ENCODE measurements at regions not wholly inside any gene's neighbourhood (a gene's known extent, or its start where the extent isn't known, plus 50 kb on each side); places are given as distances from the start of the nearest gene placed in this dataset.

DNA sequence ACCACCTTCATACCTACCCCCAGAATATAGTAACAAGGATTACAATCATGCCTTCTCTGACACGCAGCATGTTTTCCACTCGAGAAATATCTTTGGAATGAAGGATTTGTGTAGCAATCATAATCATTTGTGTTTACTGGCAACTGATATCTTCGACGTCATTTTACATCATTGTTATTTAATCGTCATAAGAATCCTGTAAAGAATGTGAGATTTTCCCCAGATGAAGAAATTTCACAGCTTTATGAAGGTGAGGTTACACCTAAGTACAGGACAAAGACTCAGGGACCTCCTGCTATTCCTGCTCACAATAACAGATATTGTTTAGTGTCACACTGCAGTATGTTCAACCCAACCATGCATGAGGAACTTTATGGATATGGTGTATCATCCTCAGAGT is 198.2 kb upstream of the LDB2 start:
- TF ChIP-seq, protein P1, sequence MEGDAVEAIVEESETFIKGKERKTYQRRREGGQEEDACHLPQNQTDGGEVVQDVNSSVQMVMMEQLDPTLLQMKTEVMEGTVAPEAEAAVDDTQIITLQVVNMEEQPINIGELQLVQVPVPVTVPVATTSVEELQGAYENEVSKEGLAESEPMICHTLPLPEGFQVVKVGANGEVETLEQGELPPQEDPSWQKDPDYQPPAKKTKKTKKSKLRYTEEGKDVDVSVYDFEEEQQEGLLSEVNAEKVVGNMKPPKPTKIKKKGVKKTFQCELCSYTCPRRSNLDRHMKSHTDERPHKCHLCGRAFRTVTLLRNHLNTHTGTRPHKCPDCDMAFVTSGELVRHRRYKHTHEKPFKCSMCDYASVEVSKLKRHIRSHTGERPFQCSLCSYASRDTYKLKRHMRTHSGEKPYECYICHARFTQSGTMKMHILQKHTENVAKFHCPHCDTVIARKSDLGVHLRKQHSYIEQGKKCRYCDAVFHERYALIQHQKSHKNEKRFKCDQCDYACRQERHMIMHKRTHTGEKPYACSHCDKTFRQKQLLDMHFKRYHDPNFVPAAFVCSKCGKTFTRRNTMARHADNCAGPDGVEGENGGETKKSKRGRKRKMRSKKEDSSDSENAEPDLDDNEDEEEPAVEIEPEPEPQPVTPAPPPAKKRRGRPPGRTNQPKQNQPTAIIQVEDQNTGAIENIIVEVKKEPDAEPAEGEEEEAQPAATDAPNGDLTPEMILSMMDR (IDR thresholded peaks at IDR 0.05): no peak
- Mint-ChIP-seq H3K9me3 (no peaks in the 10 kb centered on the region), H3K27ac (no peak overlapping the region), H3K36me3 (no peaks in the 10 kb centered on the region), H3K27me3 (ENCODE audit: low read depth in 2 of 2) (peaks cover 0 to 6% of the 10 kb centered on the region in 2 donors), H3K4me1 (peaks cover 12 to 16% of the 10 kb centered on the region in 2 donors), H3K4me3 (no peak overlapping the region)
- Histone ChIP-seq H3K27ac (ENCODE audit: low read length) (no peak overlapping the region), H3K27me3 (ENCODE audit: control insufficient read depth, insufficient read depth, low read length) (no peaks in the 10 kb centered on the region), H3K4me3 (ENCODE audit: low read length) (no peak overlapping the region), H3K4me1 (ENCODE audit: control insufficient read depth, insufficient read depth, low read length) (peaks cover 25% of the 10 kb centered on the region), H3K36me3 (ENCODE audit: control insufficient read depth, insufficient read depth, low read length) (no peaks in the 10 kb centered on the region), H3K9me3 (ENCODE audit: control insufficient read depth, insufficient read depth, low read length) (no peaks in the 10 kb centered on the region)
- intact Hi-C loops (cut with micrococcal nuclease): no loop called here
- DNase-seq (no peak), ATAC-seq (no peak)
- WGBS (ENCODE audit: insufficient coverage): 94% methylated on average over 5 of the region's 5 CpGs

DNA sequence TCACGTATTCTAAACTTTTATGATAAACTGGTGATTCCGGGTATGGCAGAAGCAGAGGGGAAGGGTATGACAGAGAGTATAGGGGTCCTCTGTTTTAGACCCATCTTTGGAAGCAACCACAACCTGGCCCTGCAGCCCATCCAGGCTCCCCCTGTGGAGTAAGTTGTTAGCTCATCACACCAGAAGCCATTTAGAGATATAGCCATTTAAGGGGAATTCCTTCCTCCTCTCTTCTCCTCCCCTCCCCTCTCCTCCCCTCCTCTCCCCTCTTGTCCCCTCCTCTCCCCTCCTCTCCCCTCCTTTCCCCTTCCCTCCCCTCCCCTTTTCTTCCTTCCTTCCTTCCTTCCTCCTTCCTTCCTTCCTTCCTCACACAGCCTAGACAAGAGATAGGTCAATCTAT is 197.3 kb upstream of the LDB2 start:
- intact Hi-C loops (cut with micrococcal nuclease): no loop called here
- peaks cover 25% of the 10 kb centered on the region for H3K4me1 ChIP-seq (ENCODE audit: control insufficient read depth, insufficient read depth, low read length)
- no peaks in the 10 kb centered on the region for H3K36me3 ChIP-seq (ENCODE audit: control insufficient read depth, insufficient read depth, low read length)
- peaks cover 12 to 16% of the 10 kb centered on the region in 2 donors for H3K4me1 Mint-ChIP-seq
- H3K4me3 ChIP-seq (ENCODE audit: low read length): no peak overlapping the region
- no peak for ATAC-seq
- H3K9me3 Mint-ChIP-seq: no peaks in the 10 kb centered on the region
- H3K4me3 Mint-ChIP-seq: no peak overlapping the region
- 89% methylated on average over 2 of the region's 2 CpGs for WGBS (ENCODE audit: insufficient coverage)
- TF ChIP-seq, protein P1 (IDR thresholded peaks at IDR 0.05): no peak
- no peak overlapping the region for H3K27ac ChIP-seq (ENCODE audit: low read length)
- H3K27me3 Mint-ChIP-seq (ENCODE audit: low read depth in 2 of 2): peaks cover 0 to 6% of the 10 kb centered on the region in 2 donors
- H3K9me3 ChIP-seq (ENCODE audit: control insufficient read depth, insufficient read depth, low read length): no peaks in the 10 kb centered on the region
- no peak for DNase-seq
- H3K36me3 Mint-ChIP-seq: no peaks in the 10 kb centered on the region
- H3K27me3 ChIP-seq (ENCODE audit: control insufficient read depth, insufficient read depth, low read length): no peaks in the 10 kb centered on the region
- no peak overlapping the region for H3K27ac Mint-ChIP-seq

DNA sequence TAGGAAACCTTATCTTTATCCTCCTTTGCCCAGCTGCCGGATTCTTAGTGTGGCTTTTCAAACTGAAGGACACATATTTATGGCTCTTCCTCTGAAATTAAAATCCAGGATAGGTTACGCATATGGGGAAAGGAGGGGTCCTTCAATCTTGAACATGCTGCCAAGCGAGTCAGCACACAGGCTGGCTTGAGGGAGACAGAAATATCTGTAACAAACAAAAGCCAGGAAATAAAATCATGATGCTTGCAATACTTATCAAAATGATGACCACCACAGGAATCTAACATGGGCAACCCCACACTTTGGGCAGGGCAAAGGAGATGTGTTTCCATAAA is 196.4 kb upstream of the LDB2 start:
- H3K27ac ChIP-seq (ENCODE audit: low read length): no peak overlapping the region
- ATAC-seq (no peak), DNase-seq (no peak)
- H3K9me3 ChIP-seq (ENCODE audit: control insufficient read depth, insufficient read depth, low read length): no peaks in the 10 kb centered on the region
- WGBS (ENCODE audit: insufficient coverage): 10% methylated on average over 3 of the region's 3 CpGs
- Mint-ChIP-seq H3K36me3 (no peaks in the 10 kb centered on the region), H3K4me3 (no peak overlapping the region), H3K27me3 (ENCODE audit: low read depth in 2 of 2) (peaks cover 0 to 6% of the 10 kb centered on the region in 2 donors), H3K9me3 (no peaks in the 10 kb centered on the region), H3K27ac (no peak overlapping the region), H3K4me1 (peaks cover 12 to 16% of the 10 kb centered on the region in 2 donors)
- TF ChIP-seq, protein P1 (IDR thresholded peaks at IDR 0.05): no peak
- H3K4me3 ChIP-seq (ENCODE audit: low read length): no peak overlapping the region
- intact Hi-C loops (cut with micrococcal nuclease): no loop called here
- peaks cover 25% of the 10 kb centered on the region for H3K4me1 ChIP-seq (ENCODE audit: control insufficient read depth, insufficient read depth, low read length)
- no peaks in the 10 kb centered on the region for H3K36me3 ChIP-seq (ENCODE audit: control insufficient read depth, insufficient read depth, low read length)
- H3K27me3 ChIP-seq (ENCODE audit: control insufficient read depth, insufficient read depth, low read length): no peaks in the 10 kb centered on the region

DNA sequence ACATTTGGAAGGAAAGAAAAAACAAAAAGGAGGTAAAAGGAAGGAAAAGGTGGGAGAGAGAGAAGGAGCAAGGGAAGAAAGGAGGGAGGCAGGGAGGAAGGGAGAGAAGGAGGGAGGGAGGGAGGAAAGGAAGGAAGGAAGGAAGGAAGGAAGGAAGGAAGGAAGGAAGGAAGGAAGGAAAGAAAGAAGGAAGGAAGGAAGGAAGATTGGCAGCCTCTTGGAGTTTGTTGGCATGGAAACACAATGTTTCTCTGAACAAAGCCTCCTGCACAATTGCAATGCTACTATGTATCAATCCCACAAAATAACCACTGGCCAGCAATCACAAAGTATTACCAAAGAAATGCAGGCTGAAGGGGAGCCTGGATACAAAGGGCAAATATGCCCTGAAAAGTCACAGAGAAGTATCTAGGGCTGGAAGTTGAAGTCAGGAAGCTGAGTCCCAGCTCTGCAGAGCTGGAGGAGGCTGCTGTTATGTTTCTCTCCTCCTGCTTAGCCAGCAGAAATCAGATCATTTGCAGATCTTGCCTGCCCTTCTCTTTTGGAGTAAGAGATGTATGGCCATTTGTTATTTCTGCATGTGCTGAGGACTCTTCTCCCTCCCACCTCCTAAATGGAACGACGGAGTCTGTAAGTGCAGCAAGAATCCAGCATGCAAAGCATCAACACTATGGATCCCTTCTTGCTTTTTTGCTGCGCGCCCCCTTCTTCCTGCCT is 195.9 kb upstream of the LDB2 start:
- Mint-ChIP-seq H3K4me1 (peaks cover 12 to 16% of the 10 kb centered on the region in 2 donors), H3K36me3 (no peaks in the 10 kb centered on the region), H3K27me3 (ENCODE audit: low read depth in 2 of 2) (peaks cover 0 to 6% of the 10 kb centered on the region in 2 donors), H3K27ac (no peak overlapping the region), H3K4me3 (no peak overlapping the region), H3K9me3 (no peaks in the 10 kb centered on the region)
- Histone ChIP-seq H3K27me3 (ENCODE audit: control insufficient read depth, insufficient read depth, low read length) (no peaks in the 10 kb centered on the region), H3K9me3 (ENCODE audit: control insufficient read depth, insufficient read depth, low read length) (no peaks in the 10 kb centered on the region), H3K4me1 (ENCODE audit: control insufficient read depth, insufficient read depth, low read length) (peaks cover 25% of the 10 kb centered on the region), H3K27ac (ENCODE audit: low read length) (no peak overlapping the region), H3K36me3 (ENCODE audit: control insufficient read depth, insufficient read depth, low read length) (no peaks in the 10 kb centered on the region), H3K4me3 (ENCODE audit: low read length) (no peak overlapping the region)
- intact Hi-C loops (cut with micrococcal nuclease): no loop called here
- 20% methylated on average over 4 of the region's 4 CpGs for WGBS (ENCODE audit: insufficient coverage)
- TF ChIP-seq, protein P1 (IDR thresholded peaks at IDR 0.05): no peak
- ATAC-seq (no peak), DNase-seq (no peak)
